ENCODE measurements at regions not wholly inside any gene's neighbourhood (a gene's known extent, or its start where the extent isn't known, plus 50 kb on each side); places are given as distances from the start of the nearest gene placed in this dataset.

DNA sequence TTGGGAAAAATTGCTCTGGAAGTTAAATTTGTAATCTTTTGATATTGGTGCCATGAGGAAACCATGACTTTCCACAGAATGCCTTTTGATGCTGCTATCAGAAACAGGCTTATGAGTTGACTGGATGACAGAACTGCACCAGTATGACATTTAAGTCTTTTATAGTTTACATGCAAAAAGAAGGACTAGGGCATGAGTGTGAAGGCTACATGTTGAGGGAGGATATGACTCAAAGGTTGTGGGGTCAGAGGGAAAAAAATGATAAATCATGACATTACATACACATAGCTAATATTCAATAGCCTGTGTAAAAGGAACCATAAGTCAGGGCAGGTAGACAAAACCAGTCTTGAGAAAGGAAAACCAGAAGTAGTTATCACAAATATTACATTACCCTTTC is 182.2 kb downstream of the COL12A1 start:
- TF ChIP-seq CTCF (conservative IDR thresholded peaks at IDR 0.05; ENCODE audit: low read length): no peak
- no peak for TF ChIP-seq EZH2phosphoT487 (IDR thresholded peaks at IDR 0.05; ENCODE audit: borderline replicate concordance, low read depth, low read length)
